ENCODE measurements at regions not wholly inside any gene's neighbourhood (a gene's known extent, or its start where the extent isn't known, plus 50 kb on each side); places are given as distances from the start of the nearest gene placed in this dataset.

- no peaks in the 10 kb centered on the region for H4K20me1 ChIP-seq (ENCODE audit: insufficient read depth, low read length)
- H2AFZ ChIP-seq (ENCODE audit: low read length) = no peak overlapping the region
- H3K27ac ChIP-seq (ENCODE audit: low read depth, low read length, poor library complexity, severe bottlenecking) = no peak overlapping the region
- H3K36me3 ChIP-seq (ENCODE audit: insufficient read depth, low read length) = no peaks in the 10 kb centered on the region
- H3K27me3 ChIP-seq (ENCODE audit: insufficient read depth, low read length) = no peaks in the 10 kb centered on the region
- H3K4me1 ChIP-seq (ENCODE audit: insufficient read depth, low read length, severe bottlenecking) = no peaks in the 10 kb centered on the region
- no peak overlapping the region for H3K9ac ChIP-seq (ENCODE audit: low read length)
- TF ChIP-seq EZH2 (IDR thresholded peaks at IDR 0.05; ENCODE audit: borderline replicate concordance, low read length) (no peak), CTCF (IDR thresholded peaks at IDR 0.05; ENCODE audit: low read length) (no peak)
- no peaks in the 10 kb centered on the region for H3K9me3 ChIP-seq (ENCODE audit: low read length)
- H3K9me2 ChIP-seq (ENCODE audit: low read depth, low read length) = no peaks in the 10 kb centered on the region
- H3K4me3 ChIP-seq (ENCODE audit: low read depth, low read length, poor library complexity, severe bottlenecking) = no peak overlapping the region
- no peaks in the 10 kb centered on the region for H3F3A ChIP-seq (ENCODE audit: insufficient read depth, low read length)
- H3K79me2 ChIP-seq (ENCODE audit: insufficient read depth, low read length) = no peaks in the 10 kb centered on the region
- H3K4me2 ChIP-seq (ENCODE audit: low read length) = no peak overlapping the region
These were observed 719.9 kb downstream of the ADGRL2 start for GRCh38 chr1:82520611-82521010.

- Histone ChIP-seq H3K4me3 (ENCODE audit: low read depth, low read length, poor library complexity, severe bottlenecking) (no peak overlapping the region), H3F3A (ENCODE audit: insufficient read depth, low read length) (no peaks in the 10 kb centered on the region), H4K20me1 (ENCODE audit: insufficient read depth, low read length) (no peaks in the 10 kb centered on the region), H2AFZ (ENCODE audit: low read length) (no peak overlapping the region), H3K9me2 (ENCODE audit: low read depth, low read length) (no peaks in the 10 kb centered on the region), H3K9ac (ENCODE audit: low read length) (no peak overlapping the region), H3K27me3 (ENCODE audit: insufficient read depth, low read length) (no peaks in the 10 kb centered on the region), H3K9me3 (ENCODE audit: low read length) (no peaks in the 10 kb centered on the region), H3K4me2 (ENCODE audit: low read length) (no peak overlapping the region), H3K4me1 (ENCODE audit: insufficient read depth, low read length, severe bottlenecking) (no peaks in the 10 kb centered on the region), H3K36me3 (ENCODE audit: insufficient read depth, low read length) (no peaks in the 10 kb centered on the region), H3K27ac (ENCODE audit: low read depth, low read length, poor library complexity, severe bottlenecking) (no peak overlapping the region), H3K79me2 (ENCODE audit: insufficient read depth, low read length) (no peaks in the 10 kb centered on the region)
- no peak for TF ChIP-seq EZH2 (IDR thresholded peaks at IDR 0.05; ENCODE audit: borderline replicate concordance, low read length)
- no peak for TF ChIP-seq CTCF (IDR thresholded peaks at IDR 0.05; ENCODE audit: low read length)
These were observed 716.9 kb downstream of the ADGRL2 start for GRCh38 chr1:82517586-82517985.

GRCh38 chr1:82515650-82516049, 714.9 kb downstream of the ADGRL2 start:
- TF ChIP-seq EZH2 (IDR thresholded peaks at IDR 0.05; ENCODE audit: borderline replicate concordance, low read length) (no peak), CTCF (IDR thresholded peaks at IDR 0.05; ENCODE audit: low read length) (no peak)
- no peaks in the 10 kb centered on the region for H3K9me3 ChIP-seq (ENCODE audit: low read length)
- H4K20me1 ChIP-seq (ENCODE audit: insufficient read depth, low read length) = no peaks in the 10 kb centered on the region
- no peak overlapping the region for H2AFZ ChIP-seq (ENCODE audit: low read length)
- H3K4me1 ChIP-seq (ENCODE audit: insufficient read depth, low read length, severe bottlenecking) = no peaks in the 10 kb centered on the region
- no peaks in the 10 kb centered on the region for H3K9me2 ChIP-seq (ENCODE audit: low read depth, low read length)
- no peak overlapping the region for H3K4me2 ChIP-seq (ENCODE audit: low read length)
- H3K9ac ChIP-seq (ENCODE audit: low read length) = no peak overlapping the region
- no peaks in the 10 kb centered on the region for H3K36me3 ChIP-seq (ENCODE audit: insufficient read depth, low read length)
- H3K27ac ChIP-seq (ENCODE audit: low read depth, low read length, poor library complexity, severe bottlenecking) = no peak overlapping the region
- H3K4me3 ChIP-seq (ENCODE audit: low read depth, low read length, poor library complexity, severe bottlenecking) = no peak overlapping the region
- no peaks in the 10 kb centered on the region for H3K79me2 ChIP-seq (ENCODE audit: insufficient read depth, low read length)
- no peaks in the 10 kb centered on the region for H3F3A ChIP-seq (ENCODE audit: insufficient read depth, low read length)
- H3K27me3 ChIP-seq (ENCODE audit: insufficient read depth, low read length) = no peaks in the 10 kb centered on the region
